ENCODE measurements at regions not wholly inside any gene's neighbourhood (a gene's known extent, or its start where the extent isn't known, plus 50 kb on each side); places are given as distances from the start of the nearest gene placed in this dataset.
"Not testable (repeated sequence)": the region's sequence is repeated elsewhere in the genome, so short reads cannot be mapped to it uniquely, and the experiment has no call there.

GRCh38 chr9:75274781-75275180, 186.5 kb downstream of the OSTF1 start:
- no peak for DNase-seq (ENCODE audit: low read depth in 3 of 3, low spot score in 1 of 3)

GRCh38 chr9:75282047-75282446, 193.7 kb downstream of the OSTF1 start:
- DNase-seq (ENCODE audit: low read depth in 3 of 3, low spot score in 1 of 3) = no peak

GRCh38 chr9:75289332-75289731, 201.0 kb downstream of the OSTF1 start:
- no peak for DNase-seq (ENCODE audit: low read depth in 3 of 3, low spot score in 1 of 3)

DNA sequence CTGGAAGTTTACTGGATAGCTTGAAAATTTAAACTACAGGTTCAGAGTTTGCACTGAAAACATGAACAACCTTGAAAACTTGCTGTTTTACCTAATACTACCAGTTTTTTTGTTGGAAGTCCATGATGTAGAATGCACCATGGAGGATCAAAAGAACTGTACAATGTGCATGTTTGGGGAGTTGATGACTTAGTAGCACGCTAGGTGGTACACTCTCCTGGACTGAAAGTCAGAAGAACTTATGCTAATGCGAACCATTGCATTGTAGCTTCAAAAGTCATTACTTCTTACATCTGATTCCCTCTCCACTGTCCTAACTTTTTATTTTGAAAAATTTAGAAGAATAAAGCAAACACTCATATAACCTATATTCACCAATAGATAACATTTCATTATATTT, 211.0 kb downstream of the OSTF1 start:
- no peak for DNase-seq (ENCODE audit: low read depth in 3 of 3, low spot score in 1 of 3)

GRCh38 chr9:75333624-75334023, 245.3 kb downstream of the OSTF1 start:
- DNase-seq (ENCODE audit: low read depth in 3 of 3, low spot score in 1 of 3) = no peak

GRCh38 chr9:75358846-75359245, 270.5 kb downstream of the OSTF1 start:
- DNase-seq (ENCODE audit: low read depth in 3 of 3, low spot score in 1 of 3) = no peak

DNA sequence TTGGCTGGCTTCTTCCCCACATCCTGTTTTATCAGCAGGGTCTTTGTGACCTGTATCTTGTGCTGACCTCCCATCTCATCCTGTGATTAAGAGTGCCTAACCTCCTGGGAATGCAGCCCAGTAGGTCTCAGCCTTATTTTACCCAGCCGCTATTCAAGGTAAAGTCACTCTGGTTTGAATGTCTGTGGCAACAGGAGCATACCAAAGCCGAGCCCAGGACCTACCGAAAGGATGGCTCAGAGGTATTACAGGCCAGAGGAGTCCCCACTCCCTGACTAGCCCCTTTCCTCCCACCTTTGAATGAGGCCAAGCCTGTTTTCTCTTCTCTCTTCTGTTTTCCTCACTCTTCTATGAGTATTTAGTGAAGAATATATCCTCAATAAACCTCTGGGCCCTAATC, 271.3 kb downstream of the OSTF1 start:
- DNase-seq (ENCODE audit: low read depth in 3 of 3, low spot score in 1 of 3) = no peak

GRCh38 chr9:75360252-75360651, 271.9 kb downstream of the OSTF1 start:
- no peak for DNase-seq (ENCODE audit: low read depth in 3 of 3, low spot score in 1 of 3)

DNA sequence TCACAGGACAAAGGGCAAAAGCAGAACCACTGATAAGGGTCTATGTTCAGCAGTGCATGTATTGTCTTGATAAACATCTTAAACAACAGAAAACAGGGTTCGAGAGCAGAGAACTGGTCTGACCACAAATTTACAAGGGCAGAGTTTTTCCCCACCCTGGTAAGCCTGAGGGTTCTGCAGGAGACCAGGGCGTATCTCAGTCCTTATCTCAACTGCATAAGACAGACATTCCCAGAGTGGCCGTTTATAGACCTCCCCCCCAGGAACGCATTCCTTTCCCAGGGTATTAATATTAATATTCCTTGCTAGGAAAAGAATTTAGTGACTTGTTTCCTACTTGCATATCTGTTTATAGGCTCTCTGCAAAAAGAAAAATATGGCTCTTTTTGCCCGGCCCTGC, 274.1 kb downstream of the OSTF1 start:
- not testable (repeated sequence) for DNase-seq (ENCODE audit: low read depth in 3 of 3, low spot score in 1 of 3)

GRCh38 chr9:75365196-75365595, 276.9 kb downstream of the OSTF1 start:
- no peak for DNase-seq (ENCODE audit: low read depth in 3 of 3, low spot score in 1 of 3)

GRCh38 chr9:75369989-75370388, 281.7 kb downstream of the OSTF1 start:
- DNase-seq (ENCODE audit: low read depth in 3 of 3, low spot score in 1 of 3) = no peak

- no peak for DNase-seq (ENCODE audit: low read depth in 3 of 3, low spot score in 1 of 3)
Measured at GRCh38 chr9:75372499-75373268, 284.4 kb downstream of the OSTF1 start.

DNA sequence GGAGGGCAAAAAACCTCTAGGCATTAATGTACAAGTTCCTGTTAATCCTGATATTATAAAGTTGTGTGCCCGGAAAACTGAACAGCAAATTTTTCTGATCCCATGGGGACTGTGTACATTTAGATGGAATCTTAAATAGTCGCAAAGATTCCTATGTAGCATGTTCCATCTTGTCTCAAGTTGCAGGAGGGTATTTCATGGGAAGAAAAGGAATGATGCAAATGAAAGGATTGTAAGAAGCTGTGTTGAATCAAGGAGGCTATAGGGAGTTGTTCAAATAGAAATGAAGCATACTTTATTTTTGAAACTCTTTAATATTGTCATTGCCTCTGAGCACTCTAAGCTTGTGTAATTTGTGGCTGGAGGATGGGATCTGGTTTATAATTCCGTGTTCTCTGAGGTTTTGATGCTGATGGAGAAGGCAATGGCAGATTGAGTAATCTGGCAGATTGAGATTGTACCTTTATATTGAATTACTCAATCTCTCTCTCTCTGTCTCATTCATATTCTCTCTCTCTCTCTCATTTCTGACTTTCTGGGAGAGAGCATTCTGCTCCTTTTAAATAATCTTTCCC, 288.5 kb downstream of the OSTF1 start:
- DNase-seq (ENCODE audit: low read depth in 3 of 3, low spot score in 1 of 3) = no peak

GRCh38 chr9:75378036-75378435, 289.7 kb downstream of the OSTF1 start:
- DNase-seq (ENCODE audit: low read depth in 3 of 3, low spot score in 1 of 3) = no peak

- DNase-seq (ENCODE audit: low read depth in 3 of 3, low spot score in 1 of 3) = no peak
Measured at GRCh38 chr9:75378926-75379325, 290.6 kb downstream of the OSTF1 start.

GRCh38 chr9:75382126-75382525, 293.8 kb downstream of the OSTF1 start:
- no peak for DNase-seq (ENCODE audit: low read depth in 3 of 3, low spot score in 1 of 3)

GRCh38 chr9:75383420-75384034, 295.2 kb downstream of the OSTF1 start:
- not testable (repeated sequence) for DNase-seq (ENCODE audit: low read depth in 3 of 3, low spot score in 1 of 3)

- DNase-seq (ENCODE audit: low read depth in 3 of 3, low spot score in 1 of 3) = no peak
Measured at GRCh38 chr9:75385236-75385635, 296.9 kb downstream of the OSTF1 start.

DNA sequence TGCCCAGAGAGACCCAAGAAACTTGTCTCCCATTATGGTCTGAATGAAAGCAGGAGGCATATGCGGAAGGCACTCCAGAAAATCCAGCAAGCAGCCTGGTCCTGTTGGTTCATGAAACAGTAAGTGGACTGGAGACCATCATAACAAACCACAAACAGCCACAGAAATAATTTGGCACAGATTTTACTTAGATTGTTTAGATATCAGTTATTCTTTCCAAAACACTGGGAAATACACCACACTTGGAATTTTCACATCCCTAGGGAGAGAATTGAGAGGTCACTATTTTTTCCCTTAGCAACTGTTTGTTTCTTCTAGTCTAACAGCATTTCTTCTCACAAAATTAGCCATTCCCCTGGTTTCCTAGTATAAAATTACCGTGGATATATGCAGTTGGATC, 300.8 kb downstream of the OSTF1 start:
- DNase-seq (ENCODE audit: low read depth in 3 of 3, low spot score in 1 of 3) = no peak

DNA sequence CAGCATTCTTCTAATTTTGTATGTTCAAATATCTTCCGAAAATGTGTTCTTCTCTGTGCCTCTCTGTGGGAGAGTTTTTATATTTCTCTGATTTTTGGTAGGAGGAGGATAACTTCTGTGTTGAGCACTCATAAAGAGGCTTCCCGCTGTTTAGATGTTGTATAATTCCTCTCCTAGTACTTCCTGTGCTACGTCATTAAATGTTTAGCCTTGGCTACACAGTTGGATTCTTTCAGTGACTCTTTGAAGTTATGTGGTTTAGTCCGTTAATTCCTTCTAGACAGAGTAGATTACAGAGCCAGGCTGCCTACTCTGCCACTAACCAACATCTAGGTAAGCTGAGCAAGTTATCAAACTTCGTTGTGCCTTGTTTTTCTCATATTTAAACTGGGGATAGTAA, 302.6 kb downstream of the OSTF1 start:
- no peak for DNase-seq (ENCODE audit: low read depth in 3 of 3, low spot score in 1 of 3)

DNA sequence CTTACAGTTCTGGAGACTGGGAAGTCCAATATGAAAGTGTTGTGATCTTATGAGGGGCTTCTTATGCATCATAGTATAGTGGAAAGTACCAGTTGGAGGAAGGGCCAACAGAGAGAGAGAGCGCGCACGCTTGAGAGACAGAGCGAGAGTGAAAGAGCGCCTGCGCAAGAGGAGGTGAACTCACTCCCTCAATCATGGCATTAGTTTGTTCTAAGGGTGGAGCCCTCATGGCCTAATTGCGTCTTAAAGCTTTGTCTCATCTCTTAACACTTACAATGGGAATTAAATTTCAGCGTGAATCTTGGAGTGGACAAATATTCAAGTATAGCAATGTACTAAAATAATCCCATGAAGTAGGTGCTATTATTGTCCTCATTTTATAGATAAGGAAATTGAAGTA, 303.2 kb downstream of the OSTF1 start:
- no peak for DNase-seq (ENCODE audit: low read depth in 3 of 3, low spot score in 1 of 3)

DNA sequence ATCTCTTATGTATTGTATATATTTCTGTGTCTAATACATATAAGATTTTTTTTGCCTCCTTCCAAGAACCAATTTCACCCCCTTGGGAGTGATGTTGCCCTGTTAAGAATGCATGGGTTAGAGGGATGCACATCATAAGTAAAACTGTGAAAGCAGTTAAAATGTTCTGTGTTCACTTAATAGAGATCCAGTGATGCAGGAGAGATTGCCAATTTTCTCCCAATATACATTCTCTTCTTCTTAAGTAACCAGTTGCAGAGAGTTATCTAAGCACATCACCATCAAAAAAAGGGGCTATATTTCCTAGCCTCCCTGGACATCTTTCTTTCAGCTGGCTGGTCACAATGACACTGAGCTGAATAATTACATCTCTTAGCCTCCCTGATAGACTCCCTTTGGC, 307.0 kb downstream of the OSTF1 start:
- DNase-seq (ENCODE audit: low read depth in 3 of 3, low spot score in 1 of 3) = no peak

GRCh38 chr9:75397836-75398235, 309.5 kb downstream of the OSTF1 start:
- DNase-seq (ENCODE audit: low read depth in 3 of 3, low spot score in 1 of 3) = no peak
